NOMO-1 treated with DMSO at 0.1 percent for 48 hours (cell line): ENCODE measurements at regions not wholly inside any gene's neighbourhood (a gene's known extent, or its start where the extent isn't known, plus 50 kb on each side); places are given as distances from the start of the nearest gene placed in this dataset.
"Not testable (repeated sequence)": the region's sequence is repeated elsewhere in the genome, so short reads cannot be mapped to it uniquely, and the experiment has no call there.

Experiments used
- DNase-seq: peaks from one replicate; lab custom pipeline; 2025; ENCODE audit not compliant: unreplicated experiment; lab: John Stamatoyannopoulos, UW

- DNase-seq = no peak
These were observed 290.7 kb upstream of the NRXN1 start for GRCh38 chr2:51322613-51323012.

GRCh38 chr2:51304311-51304710 is 272.4 kb upstream of the NRXN1 start:
- no peak for DNase-seq

- DNase-seq = no peak
These were observed 269.4 kb upstream of the NRXN1 start for GRCh38 chr2:51301381-51301780.

- DNase-seq = no peak
These were observed 267.4 kb upstream of the NRXN1 start for GRCh38 chr2:51299370-51299769.

- no peak for DNase-seq
These were observed 265.6 kb upstream of the NRXN1 start for GRCh38 chr2:51297488-51297887.

- DNase-seq = no peak
These were observed 261.8 kb upstream of the NRXN1 start for GRCh38 chr2:51293566-51294200.

- DNase-seq = no peak
These were observed 260.0 kb upstream of the NRXN1 start for GRCh38 chr2:51291762-51292551.

- DNase-seq = no peak
These were observed 258.8 kb upstream of the NRXN1 start for GRCh38 chr2:51290725-51291124.

GRCh38 chr2:51289045-51289444 is 257.1 kb upstream of the NRXN1 start:
- DNase-seq = no peak

GRCh38 chr2:51268191-51268590 is 236.3 kb upstream of the NRXN1 start:
- DNase-seq = no peak

- DNase-seq = no peak
These were observed 233.6 kb upstream of the NRXN1 start for GRCh38 chr2:51265539-51265938.

- no peak for DNase-seq
These were observed 232.0 kb upstream of the NRXN1 start for GRCh38 chr2:51263951-51264350.

- not testable (repeated sequence) for DNase-seq
These were observed 231.2 kb upstream of the NRXN1 start for GRCh38 chr2:51263101-51263500.

GRCh38 chr2:51258301-51258700 is 226.4 kb upstream of the NRXN1 start:
- DNase-seq = no peak

GRCh38 chr2:51256736-51257135 is 224.8 kb upstream of the NRXN1 start:
- no peak for DNase-seq

GRCh38 chr2:51251356-51251755 is 219.4 kb upstream of the NRXN1 start:
- DNase-seq = no peak

GRCh38 chr2:51247252-51247805 is 215.4 kb upstream of the NRXN1 start:
- DNase-seq = no peak

- no peak for DNase-seq
These were observed 212.1 kb upstream of the NRXN1 start for GRCh38 chr2:51243892-51244535.

GRCh38 chr2:51237626-51238271 is 205.8 kb upstream of the NRXN1 start:
- DNase-seq = no peak

GRCh38 chr2:51232027-51232426 is 200.1 kb upstream of the NRXN1 start:
- DNase-seq = no peak

- DNase-seq = no peak
These were observed 199.1 kb upstream of the NRXN1 start for GRCh38 chr2:51231071-51231470.
